ENCODE measurements at regions not wholly inside any gene's neighbourhood (a gene's known extent, or its start where the extent isn't known, plus 50 kb on each side); places are given as distances from the start of the nearest gene placed in this dataset.

- TF ChIP-seq POLR2AphosphoS5 (IDR thresholded peaks at IDR 0.05; ENCODE audit: low read depth, low read length) (no peak), POLR2A (IDR thresholded peaks at IDR 0.05; ENCODE audit: low read depth, low read length) (no peak), TAF1 (IDR thresholded peaks at IDR 0.05; ENCODE audit: low read depth, low read length) (no peak)
These were observed 69.7 kb upstream of the NOCT start for GRCh38 chr4:138945840-138946239.

Data from GM12891 (cell line).